ENCODE measurements at regions not wholly inside any gene's neighbourhood (a gene's known extent, or its start where the extent isn't known, plus 50 kb on each side); places are given as distances from the start of the nearest gene placed in this dataset.

GRCh38 chr3:34011171-34012101 lies 213.0 kb downstream of the PDCD6IP start:
- DNase-seq (ENCODE audit: low spot score) = no peak

- DNase-seq (ENCODE audit: low spot score) = no peak
Observed at GRCh38 chr3:34012102-34012461, 213.7 kb downstream of the PDCD6IP start.

- no peak for DNase-seq (ENCODE audit: low spot score)
Observed at GRCh38 chr3:34013818-34014570, 215.6 kb downstream of the PDCD6IP start.

GRCh38 chr3:34015204-34016142 lies 217.0 kb downstream of the PDCD6IP start:
- DNase-seq (ENCODE audit: low spot score) = no peak

- no peak for DNase-seq (ENCODE audit: low spot score)
Observed at GRCh38 chr3:34016925-34017587, 218.6 kb downstream of the PDCD6IP start.

GRCh38 chr3:34017757-34018156 lies 219.3 kb downstream of the PDCD6IP start:
- no peak for DNase-seq (ENCODE audit: low spot score)

- DNase-seq (ENCODE audit: low spot score) = no peak
Observed at GRCh38 chr3:34019158-34019557, 220.7 kb downstream of the PDCD6IP start.

- DNase-seq (ENCODE audit: low spot score) = no peak
Observed at GRCh38 chr3:34020170-34020569, 221.7 kb downstream of the PDCD6IP start.

GRCh38 chr3:34020726-34021680 lies 222.6 kb downstream of the PDCD6IP start:
- no peak for DNase-seq (ENCODE audit: low spot score)

GRCh38 chr3:34022147-34022546 lies 223.7 kb downstream of the PDCD6IP start:
- no peak for DNase-seq (ENCODE audit: low spot score)

GRCh38 chr3:34024447-34025240 lies 226.2 kb downstream of the PDCD6IP start:
- no peak for DNase-seq (ENCODE audit: low spot score)

- DNase-seq (ENCODE audit: low spot score) = no peak
Observed at GRCh38 chr3:34033839-34034238, 235.4 kb downstream of the PDCD6IP start.

- DNase-seq (ENCODE audit: low spot score) = no peak
Observed at GRCh38 chr3:34034840-34035239, 236.4 kb downstream of the PDCD6IP start.

- no peak for DNase-seq (ENCODE audit: low spot score)
Observed at GRCh38 chr3:34035775-34036174, 237.3 kb downstream of the PDCD6IP start.

- no peak for DNase-seq (ENCODE audit: low spot score)
Observed at GRCh38 chr3:34037260-34037659, 238.8 kb downstream of the PDCD6IP start.

- DNase-seq (ENCODE audit: low spot score) = no peak
Observed at GRCh38 chr3:34038131-34038530, 239.7 kb downstream of the PDCD6IP start.

- no peak for DNase-seq (ENCODE audit: low spot score)
Observed at GRCh38 chr3:34046154-34046553, 247.7 kb downstream of the PDCD6IP start.

GRCh38 chr3:34053626-34054025 lies 255.2 kb downstream of the PDCD6IP start:
- no peak for DNase-seq (ENCODE audit: low spot score)

- DNase-seq (ENCODE audit: low spot score) = no peak
Observed at GRCh38 chr3:34056181-34056910, 257.9 kb downstream of the PDCD6IP start.
